HG02610 (cell line): ENCODE measurements at regions not wholly inside any gene's neighbourhood (a gene's known extent, or its start where the extent isn't known, plus 50 kb on each side); places are given as distances from the start of the nearest gene placed in this dataset.

ENCODE experiments used
- ATAC-seq: cut with Tn5 transposase; IDR thresholded peaks from one replicate; pipeline ENCODE4 v1.9.1; 2021; ENCODE audit warnings: mild to moderate bottlenecking, moderate library complexity; ENCODE audit not compliant: unreplicated experiment

DNA sequence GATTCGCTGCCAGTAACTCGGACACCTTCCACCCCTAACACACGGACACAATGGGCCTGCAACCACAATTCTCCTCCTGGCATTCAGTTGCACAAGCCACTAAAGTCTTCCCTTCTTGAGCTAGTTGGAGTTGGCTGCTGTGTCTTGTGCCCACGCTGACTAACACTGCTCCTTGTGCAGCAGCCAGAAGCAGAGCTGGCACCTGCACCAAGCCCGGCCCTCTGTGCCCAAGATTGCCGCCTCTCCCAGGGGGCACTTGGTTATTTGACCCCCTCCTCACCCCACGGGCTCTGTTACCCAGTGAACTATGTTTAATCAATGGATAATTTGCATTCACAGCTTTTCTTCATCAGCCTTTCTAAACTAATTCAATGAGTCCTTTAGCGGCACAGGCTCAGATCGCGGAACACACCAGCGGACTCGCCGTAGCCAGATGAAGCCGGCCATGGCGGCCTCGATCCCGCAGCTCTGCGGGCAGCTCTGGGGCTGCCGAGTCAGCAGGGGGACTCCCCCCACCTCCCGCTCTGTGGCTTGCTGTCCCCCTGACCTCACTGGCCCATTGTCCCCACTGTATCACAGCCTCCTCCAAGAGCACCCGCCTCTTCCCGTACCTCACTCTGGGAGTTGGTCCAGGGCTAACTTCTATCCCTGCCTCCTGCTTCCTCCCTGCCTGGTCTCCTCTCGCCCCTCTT is 94.8 kb upstream of the AFDN start:
- no peak for ATAC-seq

DNA sequence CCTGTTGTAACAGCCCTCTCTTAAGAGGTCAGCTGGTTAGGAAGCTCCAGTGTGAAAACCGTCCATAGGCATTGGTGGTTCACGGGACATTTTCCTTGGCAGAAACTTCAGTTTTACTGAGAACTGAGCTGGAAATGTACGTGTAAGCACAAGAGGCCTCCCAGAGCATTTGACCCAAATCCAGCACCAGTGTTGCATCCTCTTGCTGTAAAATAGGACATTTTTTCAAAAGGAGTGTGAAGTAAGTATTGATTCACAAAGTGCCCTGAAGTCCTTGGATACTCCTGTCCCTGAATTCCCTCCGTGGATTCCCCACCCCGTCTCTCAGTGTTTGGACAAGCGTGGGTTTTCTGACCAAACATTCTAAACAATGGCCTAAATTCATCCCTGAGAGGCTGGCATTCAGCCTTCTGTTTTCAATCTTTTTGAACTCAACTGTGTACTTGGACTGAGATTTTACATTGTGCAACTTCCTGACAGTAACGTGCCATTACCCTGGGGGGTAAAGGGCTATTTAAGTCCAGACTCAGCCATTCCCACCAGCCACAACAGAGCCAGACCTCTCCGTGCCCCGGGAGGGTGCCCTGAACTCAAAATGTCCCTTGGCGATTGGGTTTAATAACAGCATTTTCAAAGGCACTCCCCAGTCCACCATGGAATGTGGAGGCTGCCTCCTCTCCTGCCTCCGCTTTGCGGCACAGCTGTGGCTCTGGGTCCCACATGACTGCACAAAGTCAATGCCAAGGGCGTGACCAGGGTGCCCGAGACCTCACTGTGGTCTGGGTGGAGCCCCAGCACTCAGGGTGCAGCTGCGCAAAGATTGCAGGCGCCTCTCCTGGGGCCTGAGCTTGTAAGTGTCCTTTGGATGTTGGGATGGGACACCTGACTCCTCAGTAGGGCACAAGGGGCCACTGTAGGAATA is 92.7 kb upstream of the AFDN start:
- ATAC-seq = no peak

DNA sequence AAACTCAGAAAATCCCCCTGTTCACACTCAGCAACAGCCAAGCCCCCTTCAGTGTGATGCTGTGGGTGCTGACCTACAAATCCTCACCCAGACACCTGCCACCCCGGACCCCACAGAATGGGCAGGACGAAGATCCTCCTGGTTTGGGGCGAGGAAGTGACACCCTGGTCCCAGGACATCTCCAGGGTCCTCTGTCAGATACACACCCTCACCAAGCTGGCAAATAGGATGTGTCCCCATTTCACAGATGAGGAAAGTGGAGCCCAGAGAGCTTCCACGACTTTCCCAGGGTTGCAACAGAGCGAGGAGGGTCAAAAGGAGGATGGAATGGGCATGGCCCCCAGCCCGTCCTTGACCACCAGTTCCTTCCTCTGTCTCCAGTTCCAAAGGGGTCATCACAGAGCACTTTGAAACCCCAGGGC is 92.0 kb upstream of the AFDN start:
- no peak for ATAC-seq

DNA sequence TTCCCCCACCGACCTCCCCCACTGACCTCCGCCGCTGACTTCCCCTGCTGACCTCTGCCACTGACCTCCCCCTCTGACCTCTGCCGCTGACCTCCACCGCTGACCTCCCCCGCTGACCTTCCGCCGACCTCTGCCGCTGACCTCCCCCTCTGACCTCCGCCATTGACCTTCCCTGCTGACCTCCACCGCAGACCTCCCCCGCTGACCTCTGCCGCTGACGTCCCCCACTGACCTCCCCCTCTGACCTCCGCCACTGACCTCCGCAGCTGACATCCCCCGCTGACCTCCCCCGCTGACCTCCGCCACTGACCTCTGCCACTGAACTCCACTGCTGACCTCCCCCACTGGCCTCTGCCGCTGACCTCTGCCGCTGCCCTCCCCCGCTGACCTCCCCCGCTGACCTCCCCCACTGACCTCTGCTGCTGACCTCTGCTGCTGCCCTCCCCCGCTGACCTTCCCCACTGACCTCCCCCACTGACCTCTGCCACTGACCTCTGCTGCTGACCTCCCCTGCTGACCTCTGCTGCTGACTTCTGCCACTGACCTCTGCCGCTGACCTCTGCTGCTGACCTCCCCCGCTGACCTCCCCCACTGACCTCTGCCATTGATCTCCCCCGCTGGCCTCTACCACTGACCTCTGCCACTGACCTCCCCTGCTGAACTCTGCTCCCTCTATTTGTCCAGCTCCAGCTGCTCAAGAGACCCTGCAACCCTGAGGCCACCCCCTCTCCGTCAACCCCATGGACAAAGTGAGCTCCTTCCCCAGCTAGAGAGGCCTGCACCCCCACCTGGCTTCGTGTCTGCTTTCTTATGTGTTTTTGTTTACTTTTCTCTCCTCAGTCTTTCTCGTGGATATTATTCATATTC is 91.4 kb upstream of the AFDN start:
- ATAC-seq = no peak

DNA sequence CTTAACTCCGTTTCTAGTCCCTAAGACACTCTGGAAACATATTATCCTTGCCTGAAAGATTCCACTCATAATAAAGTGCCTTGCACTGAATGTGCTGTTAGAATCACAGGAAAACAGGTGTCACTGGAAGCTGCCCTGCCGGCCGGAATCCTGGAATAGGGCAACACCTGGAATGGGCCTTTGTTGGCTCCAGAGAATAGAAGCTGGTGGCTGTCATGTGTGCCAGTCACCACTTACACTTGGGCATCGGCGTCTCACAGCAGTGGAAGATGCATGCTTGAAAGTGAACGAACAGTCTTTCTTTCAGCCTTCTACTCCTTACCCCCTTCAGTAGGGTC is 90.8 kb upstream of the AFDN start:
- ATAC-seq = no peak

GRCh38 chr6:167736486-167737204 is 90.1 kb upstream of the AFDN start:
- no peak for ATAC-seq

GRCh38 chr6:167737205-167737830 is 89.4 kb upstream of the AFDN start:
- ATAC-seq = no peak

DNA sequence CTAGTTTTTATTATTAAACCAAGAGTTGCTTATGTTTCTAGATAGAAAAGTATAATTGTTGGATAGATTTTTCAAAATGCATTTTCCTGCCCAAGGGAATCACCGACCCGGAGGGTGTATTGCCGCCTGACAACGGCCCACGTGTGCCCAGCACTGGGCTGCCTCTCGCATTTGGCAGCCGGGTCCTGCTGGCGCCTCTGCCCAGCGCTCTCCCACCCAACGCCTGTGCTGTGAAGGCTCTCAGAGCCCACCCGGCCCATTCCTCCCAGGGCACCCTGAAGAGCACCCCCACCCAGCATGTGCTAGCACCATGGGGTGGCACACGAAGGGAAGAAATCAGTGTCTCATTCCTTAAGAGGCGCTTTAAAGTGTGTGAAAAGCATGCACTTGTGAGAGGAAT is 88.3 kb upstream of the AFDN start:
- ATAC-seq = no peak

GRCh38 chr6:167739721-167740475 is 86.8 kb upstream of the AFDN start:
- no peak for ATAC-seq

DNA sequence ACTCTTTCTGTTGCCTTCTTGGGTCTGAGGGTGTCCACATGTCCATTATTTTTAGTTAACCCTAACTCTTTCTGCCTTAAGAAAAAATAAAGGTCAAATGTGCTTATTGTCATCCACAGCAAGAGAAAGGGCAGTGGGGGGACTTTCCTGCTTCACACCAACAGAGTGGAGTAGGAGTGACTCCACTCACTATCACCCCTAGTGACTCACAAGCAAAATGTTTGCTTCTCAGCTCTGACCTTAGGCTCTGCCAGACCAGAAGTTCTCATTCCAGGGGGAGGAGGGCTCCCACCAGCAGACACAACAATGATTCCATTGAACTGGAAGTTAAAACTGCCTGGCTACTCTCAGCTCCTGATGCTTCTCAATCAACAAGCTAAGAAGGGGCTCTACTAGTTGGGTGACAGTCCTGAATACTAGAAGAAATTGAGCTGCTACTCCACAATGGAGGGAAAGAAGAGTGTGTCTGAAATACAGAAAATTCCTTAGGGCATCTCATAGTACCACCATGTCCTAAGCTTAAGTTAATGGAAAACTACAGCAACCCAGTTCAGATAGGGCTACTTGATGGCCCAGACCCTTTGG is 83.9 kb upstream of the AFDN start:
- no peak for ATAC-seq

- no peak for ATAC-seq
These were observed 81.7 kb upstream of the AFDN start for GRCh38 chr6:167744681-167745669.

- no peak for ATAC-seq
These were observed 80.9 kb upstream of the AFDN start for GRCh38 chr6:167745670-167746389.

DNA sequence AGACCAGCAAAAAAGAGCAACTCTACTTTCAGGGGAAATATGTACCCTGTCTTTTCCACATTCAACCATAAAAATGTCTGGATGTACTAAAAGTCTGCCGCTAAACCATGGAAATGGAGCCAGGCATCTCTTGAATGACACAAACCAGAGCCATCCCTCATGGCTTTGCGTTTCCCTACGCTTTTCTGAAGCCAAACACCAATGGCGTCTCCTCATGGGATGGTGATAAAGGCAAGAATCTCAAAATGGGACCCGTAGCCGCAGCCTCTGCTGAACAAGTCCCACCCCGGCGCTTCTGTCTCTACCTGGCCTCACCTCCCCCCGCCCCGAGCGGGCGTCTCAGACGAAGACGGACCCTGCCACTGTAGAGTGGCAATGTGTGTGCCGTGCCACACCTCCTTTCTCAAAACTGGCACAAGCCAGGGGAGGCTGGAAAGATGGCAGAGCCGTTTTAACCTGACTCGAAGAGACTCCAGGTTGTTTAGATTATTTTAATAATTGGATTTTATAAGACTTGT is 80.3 kb upstream of the AFDN start:
- no peak for ATAC-seq

GRCh38 chr6:167746975-167747374 is 79.7 kb upstream of the AFDN start:
- ATAC-seq = no peak

GRCh38 chr6:167747645-167748044 is 79.1 kb upstream of the AFDN start:
- ATAC-seq = no peak

DNA sequence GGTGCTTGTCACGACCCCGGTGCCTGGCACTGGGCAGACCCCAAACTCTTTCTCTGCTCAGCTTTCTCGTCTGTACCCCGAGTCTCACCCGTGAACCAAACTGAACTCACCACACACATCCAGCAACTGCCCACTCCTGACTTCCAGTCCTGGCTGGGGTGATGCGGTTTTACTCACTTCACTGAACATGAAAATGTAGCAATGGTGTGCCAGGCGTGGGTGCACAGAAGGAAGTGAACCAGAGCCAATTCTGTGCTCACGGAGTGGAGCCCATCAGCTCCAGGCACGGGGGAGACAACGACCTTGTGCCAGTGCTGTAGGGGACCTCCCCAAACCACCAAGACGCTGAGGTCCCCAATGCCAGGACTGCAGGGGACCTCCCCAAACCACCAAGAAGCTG is 78.7 kb upstream of the AFDN start:
- no peak for ATAC-seq
